HCT116 (cell line): ENCODE measurements at regions not wholly inside any gene's neighbourhood (a gene's known extent, or its start where the extent isn't known, plus 50 kb on each side); places are given as distances from the start of the nearest gene placed in this dataset.

Source experiments
- ATAC-seq: fragments of 200-7000 bp; cut with Tn5 transposase; 2 replicates; pipeline ENCODE4 v1.9.1; 2020; ENCODE audit warnings: mild to moderate bottlenecking, moderate library complexity
- BruUV-seq: library from RNA; stranded (reverse); fragments of 400-500 nt; replicated peaks from 2 replicates; lab custom pipeline; 2021; lab: Mats Ljungman, UMichigan
- CTCF ChIA-PET: fragments of 300-600 bp; sonication (Branson Sonifier 250); formaldehyde crosslinking; loops from one replicate; lab custom pipeline; 2021; ENCODE audit warnings: antibody characterized with exemption; lab: Charles Lee
- POLR2A ChIA-PET: fragments of 300-600, 350-600 bp; sonication (Branson Sonifier 250); formaldehyde crosslinking; loops from one replicate; lab custom pipeline; 2021; ENCODE audit warnings: antibody characterized with exemption; lab: Charles Lee
- RAD21 ChIA-PET, 2 experiments: fragments of 300-600 bp; sonication (Branson Sonifier 250); formaldehyde crosslinking; loops; one replicate each; lab custom pipeline; 2023; ENCODE audit warnings: low total read pairs in 2 of 2; ENCODE audit not compliant: uncharacterized antibody in 2 of 2, unreplicated experiment in 2 of 2, low non-redundant PET in 1 of 2; lab: Charles Lee
- DNase-seq: peaks from one replicate; pipeline ENCODE4 v3.0.0-alpha.2; 2010; ENCODE audit warnings: low read depth, low spot score
- H2AFZ ChIP-seq: fragments of 200-600 bp; shearing (Covaris generic), sonication (generic); 2 replicates; pipeline ENCODE4 v1.6.1; 2017; ENCODE audit warnings: low read depth, mixed run types, mixed read lengths, antibody characterized with exemption, low read length; ENCODE audit not compliant: poor library complexity, severe bottlenecking
- H3K27ac ChIP-seq: 2 replicates; pipeline ENCODE4 v1.5.1; 2012; ENCODE audit warnings: low read depth, low read length
- H3K27me3 ChIP-seq: fragments of 200-600 bp; sonication (generic); 2 replicates; pipeline ENCODE4 v1.6.1; 2016; ENCODE audit warnings: mixed run types, low read length, mixed read lengths; ENCODE audit not compliant: insufficient read depth
- H3K36me3 ChIP-seq, 2 experiments: fragments of 200-500 bp in 1 of 2; fragments of 200-600 bp in 1 of 2; sonication (Bioruptor generic) in 1 of 2; sonication (generic) in 1 of 2; 2 replicates each; pipeline versions ENCODE4 v1.5.1 to v1.6.1; 2014 to 2016; ENCODE audit warnings: low read length in 2 of 2, inconsistent platforms in 1 of 2, mixed read lengths in 1 of 2, mixed run types in 1 of 2; ENCODE audit not compliant: insufficient read depth in 2 of 2, control insufficient read depth in 1 of 2
- H3K4me1 ChIP-seq, 2 experiments: fragments of 200-600 bp in 1 of 2; sonication (generic) in 1 of 2; 2 replicates each; pipeline versions ENCODE4 v1.5.1 to v1.6.1; 2012 to 2017; ENCODE audit warnings: low read length in 2 of 2, inconsistent platforms in 1 of 2, mild to moderate bottlenecking in 1 of 2, mixed read lengths in 1 of 2, mixed run types in 1 of 2, moderate library complexity in 1 of 2; ENCODE audit not compliant: insufficient read depth in 2 of 2, control insufficient read depth in 1 of 2
- H3K4me2 ChIP-seq: fragments of 200-600 bp; sonication (generic); 2 replicates; pipeline ENCODE4 v1.6.1; 2017; ENCODE audit warnings: mixed run types, low read length, mixed read lengths
- H3K4me3 ChIP-seq, 2 experiments: fragments of 200-600 bp in 1 of 2; sonication (generic) in 1 of 2; replicated peaks in 1 of 2; 2 replicates each; pipeline ENCODE4 v1.5.1; 2011 to 2016; ENCODE audit warnings: low read length in 2 of 2, control low read depth in 1 of 2, low read depth in 1 of 2, mild to moderate bottlenecking in 1 of 2, mixed read lengths in 1 of 2, mixed run types in 1 of 2
- H3K79me2 ChIP-seq: fragments of 200-600 bp; sonication (generic); 2 replicates; pipeline ENCODE4 v1.6.1; 2017; ENCODE audit warnings: mild to moderate bottlenecking, mixed run types, low read length, moderate library complexity, mixed read lengths; ENCODE audit not compliant: insufficient read depth
- H3K9ac ChIP-seq: fragments of 200-600 bp; sonication (generic); 2 replicates; pipeline ENCODE4 v1.6.1; 2016; ENCODE audit warnings: low read length, mixed read lengths
- H3K9me2 ChIP-seq: fragments of 200-600 bp; sonication (generic), shearing (Covaris generic); 2 replicates; pipeline ENCODE4 v1.6.1; 2017; ENCODE audit warnings: mixed run types, mild to moderate bottlenecking, moderate library complexity; ENCODE audit not compliant: insufficient read depth
- H3K9me3 ChIP-seq, 2 experiments: fragments of 200-500 bp in 1 of 2; fragments of 200-600 bp in 1 of 2; sonication (Bioruptor generic) in 1 of 2; sonication (generic) in 1 of 2; 2 replicates each; pipeline ENCODE4 v1.6.1; 2014 to 2017; ENCODE audit warnings: low read length in 2 of 2, mixed read lengths in 2 of 2, inconsistent platforms in 1 of 2, low read depth in 1 of 2, mild to moderate bottlenecking in 1 of 2, mixed run types in 1 of 2, moderate library complexity in 1 of 2; ENCODE audit not compliant: control insufficient read depth in 1 of 2, insufficient read depth in 1 of 2
- H4K20me1 ChIP-seq: fragments of 200-600 bp; sonication (generic), shearing (Covaris generic); 2 replicates; pipeline ENCODE4 v1.6.1; 2017; ENCODE audit warnings: mixed run types, mild to moderate bottlenecking, moderate library complexity; ENCODE audit not compliant: insufficient read depth
- CBX3 ChIP-seq: IDR thresholded peaks from 2 replicates; pipeline ENCODE4 v1.6.1; 2012; ENCODE audit warnings: low read depth
- EZH2 ChIP-seq: fragments of 200-600 bp; sonication (generic); IDR thresholded peaks from 2 replicates; pipeline ENCODE4 v1.6.1; 2017; ENCODE audit warnings: antibody characterized with exemption, mixed run types
- POLR2AphosphoS5 ChIP-seq: IDR thresholded peaks from 2 replicates; pipeline ENCODE4 v1.6.1; 2011; ENCODE audit warnings: mild to moderate bottlenecking, low read depth, low read length, moderate library complexity
- RAD21 ChIP-seq: IDR thresholded peaks from 2 replicates; pipeline ENCODE4 v1.6.1; 2012; ENCODE audit warnings: low read depth, mild to moderate bottlenecking
- SIN3A ChIP-seq: IDR thresholded peaks from 2 replicates; pipeline ENCODE4 v1.6.1; 2012; ENCODE audit warnings: low read depth
- SP1 ChIP-seq: IDR thresholded peaks from 2 replicates; pipeline ENCODE4 v1.6.1; 2012; ENCODE audit warnings: low read depth
- SRF ChIP-seq: IDR thresholded peaks from 2 replicates; pipeline ENCODE4 v1.6.1; 2012; ENCODE audit warnings: low read depth
- TCF7L2 ChIP-seq: IDR thresholded peaks from 2 replicates; pipeline ENCODE4 v1.7.0; 2011; ENCODE audit warnings: borderline replicate concordance, inconsistent platforms; ENCODE audit not compliant: insufficient read depth, insufficient read length; ENCODE audit errors: extremely low read depth
- intact Hi-C: fragments of 100-400 bp; cut with micrococcal nuclease; formaldehyde crosslinking; loops from 2 replicates; pipeline ENCODE4 v1.10.0; 2022
- TF ChIP-seq, protein P1 (sequence below), 3 experiments: fragments of 200-600 bp in 1 of 3; sonication (generic) in 1 of 3; IDR thresholded peaks in 2 of 3; conservative IDR thresholded peaks in 1 of 3; 2 replicates each; pipeline ENCODE4 v1.5.1; 2012 to 2017; ENCODE audit warnings: low read depth in 2 of 3, low read length in 2 of 3, antibody characterized with exemption in 1 of 3, borderline replicate concordance in 1 of 3, control low read depth in 1 of 3, mild to moderate bottlenecking in 1 of 3, mixed read lengths in 1 of 3, mixed run types in 1 of 3, moderate library complexity in 1 of 3; ENCODE audit not compliant: insufficient read depth in 1 of 3
- TF ChIP-seq, protein P2 (sequence below): IDR thresholded peaks from 2 replicates; pipeline ENCODE4 v1.6.1; 2011; ENCODE audit warnings: mild to moderate bottlenecking, low read length, moderate library complexity; ENCODE audit not compliant: insufficient replicate concordance; ENCODE audit errors: extremely low read depth
- TF ChIP-seq, protein P3 (sequence below): IDR thresholded peaks from 2 replicates; pipeline ENCODE4 v1.6.1; 2012
- TF ChIP-seq, protein P4 (sequence below): IDR thresholded peaks from 2 replicates; pipeline ENCODE4 v1.6.1; 2012

DNA sequence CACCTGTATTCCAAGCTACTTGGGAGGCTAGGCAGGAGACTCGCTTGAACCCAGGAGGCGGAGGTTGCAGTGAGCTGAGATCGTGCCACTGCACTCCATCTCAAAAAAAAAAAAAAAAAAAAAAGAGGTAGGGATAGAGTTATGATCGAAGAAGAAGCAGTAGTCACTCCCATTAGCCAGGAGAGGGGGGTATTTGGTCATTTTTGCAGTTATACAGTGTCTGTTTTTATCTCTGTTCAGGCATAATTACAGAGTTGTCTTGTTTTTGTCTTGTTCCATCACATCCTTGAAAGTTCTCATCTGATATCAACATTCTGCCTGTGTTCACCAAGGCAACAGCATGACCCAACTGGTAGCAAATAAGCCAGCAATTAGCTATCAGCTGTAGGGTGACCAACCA, 98.5 kb upstream of the TMPO start:
- H3K4me2 ChIP-seq = no peak overlapping the region
- POLR2A ChIA-PET = no interaction called here
- H3K9me3 ChIP-seq = no peaks in the 10 kb centered on the region
- no peak for DNase-seq
- BruUV-seq = no TSS peak
- H3K27me3 ChIP-seq = no peaks in the 10 kb centered on the region
- H3K27ac ChIP-seq = 0 out of 2 replicates have a peak overlapping the region, but pooled peaks have one; percentile 20
- RAD21 ChIA-PET = interaction anchor here in 1 of 2 experiments (0.6 kb wide), 1 partner anchor 216 kb away, joined by 3 read pairs; no protein-coding TSS in a partner anchor
- no peak overlapping the region for H3K9ac ChIP-seq
- no peak for TF ChIP-seq CBX3
- peak; percentile 62 for TF ChIP-seq RAD21
- TF ChIP-seq, protein P1, sequence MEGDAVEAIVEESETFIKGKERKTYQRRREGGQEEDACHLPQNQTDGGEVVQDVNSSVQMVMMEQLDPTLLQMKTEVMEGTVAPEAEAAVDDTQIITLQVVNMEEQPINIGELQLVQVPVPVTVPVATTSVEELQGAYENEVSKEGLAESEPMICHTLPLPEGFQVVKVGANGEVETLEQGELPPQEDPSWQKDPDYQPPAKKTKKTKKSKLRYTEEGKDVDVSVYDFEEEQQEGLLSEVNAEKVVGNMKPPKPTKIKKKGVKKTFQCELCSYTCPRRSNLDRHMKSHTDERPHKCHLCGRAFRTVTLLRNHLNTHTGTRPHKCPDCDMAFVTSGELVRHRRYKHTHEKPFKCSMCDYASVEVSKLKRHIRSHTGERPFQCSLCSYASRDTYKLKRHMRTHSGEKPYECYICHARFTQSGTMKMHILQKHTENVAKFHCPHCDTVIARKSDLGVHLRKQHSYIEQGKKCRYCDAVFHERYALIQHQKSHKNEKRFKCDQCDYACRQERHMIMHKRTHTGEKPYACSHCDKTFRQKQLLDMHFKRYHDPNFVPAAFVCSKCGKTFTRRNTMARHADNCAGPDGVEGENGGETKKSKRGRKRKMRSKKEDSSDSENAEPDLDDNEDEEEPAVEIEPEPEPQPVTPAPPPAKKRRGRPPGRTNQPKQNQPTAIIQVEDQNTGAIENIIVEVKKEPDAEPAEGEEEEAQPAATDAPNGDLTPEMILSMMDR (IDR thresholded peaks at IDR 0.05 in 2 of 3, conservative IDR thresholded peaks at IDR 0.05 in 1 of 3; ENCODE audit: borderline replicate concordance in 1 of 3, insufficient read depth in 1 of 3, low read depth in 2 of 3, low read length in 2 of 3) = peak; percentile 17 to 47 (median 28); a peak in 4 of 6 replicates
- TF ChIP-seq EZH2 = no peak
- peaks cover 29 to 35% of the 10 kb centered on the region in 2 experiments for H3K4me1 ChIP-seq
- CTCF ChIA-PET = interaction anchor here (0.6 kb wide), 2 partner anchors 19 to 29 kb away, joined by 3 to 6 read pairs; no protein-coding TSS in a partner anchor
- H3K79me2 ChIP-seq = no peaks in the 10 kb centered on the region
- intact Hi-C loops = no loop called here
- no peaks in the 10 kb centered on the region for H3K9me2 ChIP-seq
- H3K36me3 ChIP-seq = no peaks in the 10 kb centered on the region
- no peak overlapping the region for H3K4me3 ChIP-seq
- ATAC-seq = peak; percentile 29; the same call in 1 of the 2 replicates
- no peaks in the 10 kb centered on the region for H4K20me1 ChIP-seq
- no peak overlapping the region for H2AFZ ChIP-seq

DNA sequence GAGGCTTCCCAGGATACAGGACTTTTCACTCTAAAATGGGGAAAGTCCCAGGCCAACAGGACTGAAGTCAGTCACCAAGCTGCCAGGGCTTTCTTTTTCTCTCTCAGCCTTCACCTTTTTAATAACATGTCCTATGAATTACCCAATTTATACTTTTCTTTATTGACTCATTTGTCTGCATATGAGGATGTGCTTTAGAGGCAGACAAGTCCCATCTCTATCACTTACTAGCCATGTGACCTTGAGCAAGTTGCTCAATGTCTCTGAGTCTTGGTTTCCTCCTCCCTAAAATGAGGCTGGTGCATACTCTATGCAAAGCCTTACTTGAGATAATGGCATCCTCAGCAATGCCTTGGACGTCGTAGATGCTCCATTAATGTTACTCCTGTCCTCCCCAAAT, 98.1 kb upstream of the TMPO start:
- DNase-seq = no peak
- Histone ChIP-seq H2AFZ (peak overlapping the region; percentile 95), H3K27ac (0 out of 2 replicates have a peak overlapping the region, but pooled peaks have one; percentile 20), H4K20me1 (no peaks in the 10 kb centered on the region), H3K36me3 (no peaks in the 10 kb centered on the region), H3K79me2 (no peaks in the 10 kb centered on the region), H3K9me3 (no peaks in the 10 kb centered on the region), H3K4me1 (peaks cover 29 to 35% of the 10 kb centered on the region in 2 experiments), H3K4me2 (peak overlapping the region; percentile 6; the same call in 1 of the 2 replicates), H3K27me3 (no peaks in the 10 kb centered on the region), H3K9ac (no peak overlapping the region), H3K4me3 (no peak overlapping the region), H3K9me2 (no peaks in the 10 kb centered on the region)
- ChIA-PET CTCF (interaction anchor here (1.0 to 1.5 kb wide), 4 partner anchors 11 to 1427 kb away, joined by 3 to 6 read pairs (median 4); no protein-coding TSS in a partner anchor), RAD21 (no interaction called here), POLR2A (no interaction called here)
- ATAC-seq = no peak
- intact Hi-C loops = no loop called here
- TF ChIP-seq SRF = no peak
- TF ChIP-seq, protein P2, sequence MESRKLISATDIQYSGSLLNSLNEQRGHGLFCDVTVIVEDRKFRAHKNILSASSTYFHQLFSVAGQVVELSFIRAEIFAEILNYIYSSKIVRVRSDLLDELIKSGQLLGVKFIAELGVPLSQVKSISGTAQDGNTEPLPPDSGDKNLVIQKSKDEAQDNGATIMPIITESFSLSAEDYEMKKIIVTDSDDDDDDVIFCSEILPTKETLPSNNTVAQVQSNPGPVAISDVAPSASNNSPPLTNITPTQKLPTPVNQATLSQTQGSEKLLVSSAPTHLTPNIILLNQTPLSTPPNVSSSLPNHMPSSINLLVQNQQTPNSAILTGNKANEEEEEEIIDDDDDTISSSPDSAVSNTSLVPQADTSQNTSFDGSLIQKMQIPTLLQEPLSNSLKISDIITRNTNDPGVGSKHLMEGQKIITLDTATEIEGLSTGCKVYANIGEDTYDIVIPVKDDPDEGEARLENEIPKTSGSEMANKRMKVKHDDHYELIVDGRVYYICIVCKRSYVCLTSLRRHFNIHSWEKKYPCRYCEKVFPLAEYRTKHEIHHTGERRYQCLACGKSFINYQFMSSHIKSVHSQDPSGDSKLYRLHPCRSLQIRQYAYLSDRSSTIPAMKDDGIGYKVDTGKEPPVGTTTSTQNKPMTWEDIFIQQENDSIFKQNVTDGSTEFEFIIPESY = no peak
- no peak for TF ChIP-seq SP1
- TF ChIP-seq, protein P3, sequence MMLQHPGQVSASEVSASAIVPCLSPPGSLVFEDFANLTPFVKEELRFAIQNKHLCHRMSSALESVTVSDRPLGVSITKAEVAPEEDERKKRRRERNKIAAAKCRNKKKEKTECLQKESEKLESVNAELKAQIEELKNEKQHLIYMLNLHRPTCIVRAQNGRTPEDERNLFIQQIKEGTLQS = no peak
- no peak for TF ChIP-seq TCF7L2
- no peak for TF ChIP-seq POLR2AphosphoS5
- TF ChIP-seq SIN3A = no peak
- TF ChIP-seq RAD21 = no peak
- no peak for TF ChIP-seq CBX3
- TF ChIP-seq, protein P4, sequence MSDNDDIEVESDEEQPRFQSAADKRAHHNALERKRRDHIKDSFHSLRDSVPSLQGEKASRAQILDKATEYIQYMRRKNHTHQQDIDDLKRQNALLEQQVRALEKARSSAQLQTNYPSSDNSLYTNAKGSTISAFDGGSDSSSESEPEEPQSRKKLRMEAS = no peak
- BruUV-seq = no TSS peak
